ENCODE measurements at regions not wholly inside any gene's neighbourhood (a gene's known extent, or its start where the extent isn't known, plus 50 kb on each side); places are given as distances from the start of the nearest gene placed in this dataset.

GRCh38 chr1:182122256-182122912, 60.9 kb upstream of the ZNF648 start:
- TF ChIP-seq CTCF (IDR thresholded peaks at IDR 0.05) = no peak
- no peak for TF ChIP-seq POLR2A (IDR thresholded peaks at IDR 0.05)
